DMS153 treated with DMSO at 0.1 percent for 48 hours (cell line): ENCODE measurements at regions not wholly inside any gene's neighbourhood (a gene's known extent, or its start where the extent isn't known, plus 50 kb on each side); places are given as distances from the start of the nearest gene placed in this dataset.
"Not testable (repeated sequence)": the region's sequence is repeated elsewhere in the genome, so short reads cannot be mapped to it uniquely, and the experiment has no call there.

ENCODE experiments used
- DNase-seq: peaks from one replicate; lab custom pipeline; 2025; ENCODE audit not compliant: unreplicated experiment; lab: John Stamatoyannopoulos, UW

GRCh38 chr4:20196476-20196875 is 55.2 kb upstream of the SLIT2 start:
- DNase-seq, result no peak

- no peak for DNase-seq
Measured at GRCh38 chr4:20195071-20195885, 56.4 kb upstream of the SLIT2 start.

- DNase-seq, result no peak
Measured at GRCh38 chr4:20194123-20195013, 57.3 kb upstream of the SLIT2 start.

- DNase-seq, result no peak
Measured at GRCh38 chr4:20193141-20193936, 58.4 kb upstream of the SLIT2 start.

GRCh38 chr4:20192736-20193135 is 59.0 kb upstream of the SLIT2 start:
- no peak for DNase-seq

- DNase-seq, result no peak
Measured at GRCh38 chr4:20185103-20185502, 66.6 kb upstream of the SLIT2 start.

GRCh38 chr4:20183131-20183530 is 68.6 kb upstream of the SLIT2 start:
- DNase-seq, result not testable (repeated sequence)

- DNase-seq, result no peak
Measured at GRCh38 chr4:20181926-20182325, 69.8 kb upstream of the SLIT2 start.

- DNase-seq, result no peak
Measured at GRCh38 chr4:20180509-20180908, 71.2 kb upstream of the SLIT2 start.

- DNase-seq, result no peak
Measured at GRCh38 chr4:20178902-20179576, 72.7 kb upstream of the SLIT2 start.

GRCh38 chr4:20176881-20177280 is 74.8 kb upstream of the SLIT2 start:
- no peak for DNase-seq

- DNase-seq, result no peak
Measured at GRCh38 chr4:20172070-20172760, 79.5 kb upstream of the SLIT2 start.

GRCh38 chr4:20166544-20166943 is 85.2 kb upstream of the SLIT2 start:
- no peak for DNase-seq

- no peak for DNase-seq
Measured at GRCh38 chr4:20159516-20159915, 92.2 kb upstream of the SLIT2 start.

GRCh38 chr4:20158195-20158594 is 93.5 kb upstream of the SLIT2 start:
- DNase-seq, result no peak

- no peak for DNase-seq
Measured at GRCh38 chr4:20151436-20151835, 100.3 kb upstream of the SLIT2 start.

GRCh38 chr4:20149143-20149542 is 102.6 kb upstream of the SLIT2 start:
- not testable (repeated sequence) for DNase-seq

- DNase-seq, result no peak
Measured at GRCh38 chr4:20137176-20137575, 114.5 kb upstream of the SLIT2 start.

- DNase-seq, result no peak
Measured at GRCh38 chr4:20127626-20128025, 124.1 kb upstream of the SLIT2 start.

- DNase-seq, result no peak
Measured at GRCh38 chr4:20126906-20127305, 124.8 kb upstream of the SLIT2 start.
